BJ (cell line): ENCODE measurements at regions not wholly inside any gene's neighbourhood (a gene's known extent, or its start where the extent isn't known, plus 50 kb on each side); places are given as distances from the start of the nearest gene placed in this dataset.

Experiments used
- CTCF ChIA-PET: fragments of 350-600 bp; formaldehyde crosslinking; extraction: SDS; loops from one replicate; lab custom pipeline; 2021; ENCODE audit warnings: antibody characterized with exemption, inconsistent platforms; lab: Yijun Ruan, JAX
- POLR2A ChIA-PET: fragments of 300-600 bp; sonication (Branson Sonifier 250); formaldehyde crosslinking; extraction: SDS; loops from one replicate; lab custom pipeline; 2021; ENCODE audit warnings: antibody characterized with exemption; lab: Charles Lee
- DNase-seq: peaks from one replicate; pipeline ENCODE4 v3.0.0-alpha.2; 2011; ENCODE audit warnings: low read depth
- H3K27me3 ChIP-seq: 2 replicates; pipeline ENCODE4 v1.6.0; 2011; ENCODE audit warnings: low read length; ENCODE audit not compliant: control insufficient read depth, insufficient read depth
- H3K36me3 ChIP-seq: 2 replicates; pipeline ENCODE4 v1.5.1; 2011; ENCODE audit warnings: low read length; ENCODE audit not compliant: control insufficient read depth, insufficient read depth
- H3K4me3 ChIP-seq: 2 replicates; pipeline ENCODE4 v1.5.1; 2011; ENCODE audit warnings: low read depth, mild to moderate bottlenecking, control low read depth, low read length
- TF ChIP-seq, protein P1 (sequence below): IDR thresholded peaks from 2 replicates; pipeline ENCODE4 v1.5.1; 2011; ENCODE audit warnings: low read depth, mild to moderate bottlenecking, control low read depth, inconsistent platforms, low read length, moderate library complexity; ENCODE audit not compliant: insufficient read depth

DNA sequence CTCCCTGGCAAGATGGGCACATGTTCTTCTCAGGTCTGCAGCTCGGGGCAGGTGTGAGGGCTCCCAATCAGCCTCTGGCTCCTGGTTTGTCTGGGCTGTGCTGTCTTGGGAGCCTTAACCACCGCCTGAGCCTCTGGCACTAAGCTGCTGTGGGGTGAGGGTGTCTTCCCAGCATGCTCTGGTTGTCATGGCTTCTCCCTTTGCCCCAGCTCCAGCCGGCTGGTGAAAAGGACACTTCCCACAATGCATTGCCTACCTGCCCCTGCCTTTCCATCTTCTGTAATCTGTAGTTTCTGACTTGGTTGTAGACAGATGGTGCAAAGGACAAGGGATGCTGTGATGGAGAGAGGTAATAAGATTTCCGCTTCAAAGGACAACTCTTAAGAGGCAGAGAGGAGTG is 295.3 kb downstream of the TLE3 start:
- Histone ChIP-seq H3K36me3 (no peaks in the 10 kb centered on the region), H3K27me3 (peaks cover 7% of the 10 kb centered on the region), H3K4me3 (no peak overlapping the region)
- DNase-seq, result no peak
- ChIA-PET CTCF (no interaction called here), POLR2A (no interaction called here)
- TF ChIP-seq, protein P1, sequence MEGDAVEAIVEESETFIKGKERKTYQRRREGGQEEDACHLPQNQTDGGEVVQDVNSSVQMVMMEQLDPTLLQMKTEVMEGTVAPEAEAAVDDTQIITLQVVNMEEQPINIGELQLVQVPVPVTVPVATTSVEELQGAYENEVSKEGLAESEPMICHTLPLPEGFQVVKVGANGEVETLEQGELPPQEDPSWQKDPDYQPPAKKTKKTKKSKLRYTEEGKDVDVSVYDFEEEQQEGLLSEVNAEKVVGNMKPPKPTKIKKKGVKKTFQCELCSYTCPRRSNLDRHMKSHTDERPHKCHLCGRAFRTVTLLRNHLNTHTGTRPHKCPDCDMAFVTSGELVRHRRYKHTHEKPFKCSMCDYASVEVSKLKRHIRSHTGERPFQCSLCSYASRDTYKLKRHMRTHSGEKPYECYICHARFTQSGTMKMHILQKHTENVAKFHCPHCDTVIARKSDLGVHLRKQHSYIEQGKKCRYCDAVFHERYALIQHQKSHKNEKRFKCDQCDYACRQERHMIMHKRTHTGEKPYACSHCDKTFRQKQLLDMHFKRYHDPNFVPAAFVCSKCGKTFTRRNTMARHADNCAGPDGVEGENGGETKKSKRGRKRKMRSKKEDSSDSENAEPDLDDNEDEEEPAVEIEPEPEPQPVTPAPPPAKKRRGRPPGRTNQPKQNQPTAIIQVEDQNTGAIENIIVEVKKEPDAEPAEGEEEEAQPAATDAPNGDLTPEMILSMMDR, result no peak

DNA sequence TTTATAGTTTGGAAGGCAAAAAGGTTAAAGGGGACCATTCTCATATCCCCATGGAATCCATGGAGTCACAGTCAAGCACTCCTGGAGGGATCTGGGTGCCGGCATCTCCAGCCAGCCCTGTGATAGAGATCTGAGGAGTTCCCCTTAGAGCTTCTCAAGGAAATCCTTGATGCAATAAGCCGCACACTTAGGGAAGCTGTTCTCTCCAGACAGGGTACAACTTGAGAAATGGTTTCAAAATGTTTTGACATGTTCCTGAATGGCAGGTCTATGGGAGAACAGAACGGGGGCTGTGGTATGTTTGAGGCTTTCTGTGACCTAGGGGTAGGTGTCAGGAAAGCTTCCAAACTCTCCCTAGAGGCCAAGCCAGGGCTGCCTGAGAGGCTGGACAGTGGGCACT is 292.9 kb downstream of the TLE3 start:
- Histone ChIP-seq H3K36me3 (no peaks in the 10 kb centered on the region), H3K27me3 (peaks cover 12% of the 10 kb centered on the region), H3K4me3 (no peak overlapping the region)
- TF ChIP-seq, protein P1, result no peak
- DNase-seq, result no peak
- ChIA-PET CTCF (interaction anchor here (0.6 kb wide), 1 partner anchor 253 kb away, joined by 3 read pairs; no protein-coding TSS in a partner anchor), POLR2A (no interaction called here)

DNA sequence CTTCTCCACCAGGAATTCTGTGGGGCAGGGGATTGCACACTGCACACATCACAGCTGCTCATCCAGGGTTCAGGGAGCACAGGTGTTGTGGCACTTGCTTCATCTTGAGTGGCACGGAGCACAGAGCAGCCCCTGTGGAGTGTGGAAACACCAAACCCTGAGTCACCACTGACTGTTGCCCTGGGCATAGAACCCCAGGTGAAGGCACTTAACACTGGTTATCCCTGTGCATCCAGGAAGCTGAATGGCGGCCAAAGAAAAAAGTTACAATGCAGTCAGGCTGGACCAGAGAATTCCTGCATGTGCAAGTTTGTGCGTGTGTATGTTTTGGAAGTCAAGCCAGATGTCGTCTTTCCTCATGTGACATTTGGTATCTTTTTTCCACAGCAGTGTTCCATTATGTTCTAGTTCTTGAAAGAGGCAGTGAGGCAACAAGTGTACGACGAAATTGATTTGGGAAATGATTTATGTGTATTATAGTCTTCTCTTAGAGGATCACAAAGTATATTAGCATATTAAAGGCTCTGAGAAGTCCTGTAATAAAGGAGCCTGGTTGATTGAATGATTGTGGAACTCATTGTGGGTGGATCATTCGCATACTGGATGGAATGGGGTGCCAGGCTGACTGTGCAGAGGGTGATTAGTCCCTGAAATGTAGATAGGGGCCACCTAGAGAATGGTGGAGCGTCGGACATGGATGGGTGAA is 292.3 kb downstream of the TLE3 start:
- H3K36me3 ChIP-seq, result no peaks in the 10 kb centered on the region
- H3K27me3 ChIP-seq, result peaks cover 12% of the 10 kb centered on the region
- no peak overlapping the region for H3K4me3 ChIP-seq
- TF ChIP-seq, protein P1, result no peak
- no peak for DNase-seq
- POLR2A ChIA-PET, result no interaction called here
- CTCF ChIA-PET, result interaction anchor here (0.6 kb wide), 2 partner anchors 253 to 292 kb away, joined by 3 read pairs; partner anchors contain the start of gene TLE3

DNA sequence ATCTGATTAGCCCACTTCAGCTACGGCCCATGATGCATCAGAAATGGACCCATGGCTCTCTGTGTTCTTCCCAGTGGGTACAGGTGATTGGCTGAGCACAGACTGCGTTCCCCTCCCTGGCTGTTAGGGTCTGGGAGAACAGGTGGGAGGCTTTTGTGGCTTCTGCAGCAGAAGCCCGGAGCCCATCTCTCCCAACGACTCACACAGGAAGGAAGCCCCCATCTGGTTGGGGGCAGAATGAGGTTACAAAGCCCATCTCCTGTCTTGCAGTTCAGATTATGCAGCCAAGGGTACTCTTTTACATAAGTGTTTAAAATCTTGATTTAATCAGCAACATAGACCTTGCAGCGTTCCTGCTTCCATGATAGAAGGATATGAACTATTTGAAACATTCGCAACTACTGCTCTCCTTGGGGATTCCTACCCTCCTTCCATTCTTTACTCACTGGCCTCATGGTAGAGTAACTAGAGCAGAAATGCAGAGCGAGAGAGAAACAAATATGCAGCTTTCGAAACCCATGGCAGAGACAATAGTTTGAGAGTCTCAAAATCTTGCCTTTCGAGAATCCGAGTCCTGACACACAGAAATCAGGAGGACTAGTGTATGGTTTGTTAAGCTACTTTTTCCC is 291.3 kb downstream of the TLE3 start:
- POLR2A ChIA-PET, result no interaction called here
- CTCF ChIA-PET, result no interaction called here
- Histone ChIP-seq H3K27me3 (peaks cover 12% of the 10 kb centered on the region), H3K4me3 (no peak overlapping the region), H3K36me3 (no peaks in the 10 kb centered on the region)
- TF ChIP-seq, protein P1, result no peak
- DNase-seq, result no peak

DNA sequence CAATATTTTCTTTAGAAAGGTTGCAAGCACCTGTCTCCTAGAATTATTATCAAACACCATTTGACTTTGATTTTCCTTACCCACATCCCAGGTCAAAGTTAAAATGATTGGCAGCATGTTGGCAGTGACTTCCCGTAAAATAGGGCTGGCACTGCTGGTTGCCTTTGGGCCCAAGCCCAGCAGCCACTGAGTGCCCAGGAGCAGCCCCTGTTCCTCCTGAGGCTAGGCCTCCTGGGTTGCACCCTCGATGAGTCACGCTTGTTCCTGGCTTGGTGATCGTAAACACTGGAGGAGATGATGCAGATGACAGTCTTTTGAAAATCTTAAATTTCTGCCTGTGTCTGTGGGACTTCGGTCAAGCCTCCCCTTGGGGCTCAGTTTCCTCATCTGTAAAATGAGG is 290.0 kb downstream of the TLE3 start:
- Histone ChIP-seq H3K27me3 (peaks cover 10% of the 10 kb centered on the region), H3K4me3 (no peak overlapping the region), H3K36me3 (no peaks in the 10 kb centered on the region)
- TF ChIP-seq, protein P1, result no peak
- CTCF ChIA-PET, result no interaction called here
- POLR2A ChIA-PET, result no interaction called here
- DNase-seq, result no peak
